ENCODE measurements at regions not wholly inside any gene's neighbourhood (a gene's known extent, or its start where the extent isn't known, plus 50 kb on each side); places are given as distances from the start of the nearest gene placed in this dataset.

- no peak for DNase-seq (ENCODE audit: low read depth in 2 of 2)
These were observed 538.0 kb upstream of the PLXNA2 start for GRCh38 chr1:208782186-208782585.

GRCh38 chr1:208785629-208786028 lies 541.4 kb upstream of the PLXNA2 start:
- DNase-seq (ENCODE audit: low read depth in 2 of 2), result no peak

- DNase-seq (ENCODE audit: low read depth in 2 of 2), result no peak
These were observed 543.0 kb upstream of the PLXNA2 start for GRCh38 chr1:208787219-208787618.

- no peak for DNase-seq (ENCODE audit: low read depth in 2 of 2)
These were observed 543.9 kb upstream of the PLXNA2 start for GRCh38 chr1:208788013-208788540.

- DNase-seq (ENCODE audit: low read depth in 2 of 2), result no peak
These were observed 547.3 kb upstream of the PLXNA2 start for GRCh38 chr1:208791456-208791855.

GRCh38 chr1:208793861-208794345 lies 549.7 kb upstream of the PLXNA2 start:
- DNase-seq (ENCODE audit: low read depth in 2 of 2), result no peak

- DNase-seq (ENCODE audit: low read depth in 2 of 2), result no peak
These were observed 555.0 kb upstream of the PLXNA2 start for GRCh38 chr1:208799186-208799585.

GRCh38 chr1:208803011-208803811 lies 559.0 kb upstream of the PLXNA2 start:
- DNase-seq (ENCODE audit: low read depth in 2 of 2), result no peak

- DNase-seq (ENCODE audit: low read depth in 2 of 2), result no peak
These were observed 563.4 kb upstream of the PLXNA2 start for GRCh38 chr1:208807446-208808127.

- no peak for DNase-seq (ENCODE audit: low read depth in 2 of 2)
These were observed 564.1 kb upstream of the PLXNA2 start for GRCh38 chr1:208808301-208808700.

- DNase-seq (ENCODE audit: low read depth in 2 of 2), result no peak
These were observed 565.7 kb upstream of the PLXNA2 start for GRCh38 chr1:208809876-208810275.

GRCh38 chr1:208818770-208819445 lies 574.7 kb upstream of the PLXNA2 start:
- DNase-seq (ENCODE audit: low read depth in 2 of 2), result no peak

- DNase-seq (ENCODE audit: low read depth in 2 of 2), result no peak
These were observed 576.5 kb upstream of the PLXNA2 start for GRCh38 chr1:208820580-208821212.

- no peak for DNase-seq (ENCODE audit: low read depth in 2 of 2)
These were observed 577.8 kb upstream of the PLXNA2 start for GRCh38 chr1:208821939-208822338.

GRCh38 chr1:208825300-208825699 lies 581.1 kb upstream of the PLXNA2 start:
- no peak for DNase-seq (ENCODE audit: low read depth in 2 of 2)

- no peak for DNase-seq (ENCODE audit: low read depth in 2 of 2)
These were observed 585.4 kb upstream of the PLXNA2 start for GRCh38 chr1:208829595-208829994.

GRCh38 chr1:208834381-208835096 lies 590.4 kb upstream of the PLXNA2 start:
- DNase-seq (ENCODE audit: low read depth in 2 of 2), result no peak

GRCh38 chr1:208835097-208835463 lies 590.9 kb upstream of the PLXNA2 start:
- DNase-seq (ENCODE audit: low read depth in 2 of 2), result no peak

- DNase-seq (ENCODE audit: low read depth in 2 of 2), result no peak
These were observed 591.6 kb upstream of the PLXNA2 start for GRCh38 chr1:208835781-208836180.

GRCh38 chr1:208837242-208837641 lies 593.1 kb upstream of the PLXNA2 start:
- no peak for DNase-seq (ENCODE audit: low read depth in 2 of 2)

GRCh38 chr1:208841436-208841835 lies 597.3 kb upstream of the PLXNA2 start:
- no peak for DNase-seq (ENCODE audit: low read depth in 2 of 2)
